Right atrium auricular region (tissue), 2 donors: ENCODE measurements at regions not wholly inside any gene's neighbourhood (a gene's known extent, or its start where the extent isn't known, plus 50 kb on each side); places are given as distances from the start of the nearest gene placed in this dataset.

Source experiments
- DNase-seq: peaks from one replicate; pipeline ENCODE4 v3.0.0-alpha.2; 2019; ENCODE audit warnings: low spot score
- H3K27ac ChIP-seq, 2 donors: fragments of 200-600 bp; sonication (generic); 1 replicate in 1 of 2; 2 replicates in 1 of 2; pipeline ENCODE4 v1.5.1; 2016 to 2019
- H3K27me3 ChIP-seq, 2 donors: fragments of 200-600 bp; sonication (generic); one replicate each; pipeline versions ENCODE4 v1.5.1 to v1.6.0; 2017 to 2019
- H3K36me3 ChIP-seq: fragments of 200-600 bp; sonication (generic); one replicate; pipeline ENCODE4 v1.5.1; 2016
- H3K4me1 ChIP-seq, 2 donors: fragments of 200-600 bp; sonication (generic); one replicate each; pipeline versions ENCODE4 v1.5.1 to v1.6.0; 2017 to 2019
- H3K4me3 ChIP-seq, 2 donors: fragments of 200-600 bp; sonication (generic); 1 replicate in 1 of 2; 2 replicates in 1 of 2; pipeline ENCODE4 v1.5.1; 2017 to 2019; ENCODE audit warnings: mild to moderate bottlenecking in 1 of 2, moderate library complexity in 1 of 2
- H3K9me3 ChIP-seq, 2 donors: fragments of 200-600 bp; sonication (generic); one replicate each; pipeline ENCODE4 v1.5.1; 2019
- CTCF ChIP-seq, 2 donors: fragments of 200-600 bp; sonication (generic); IDR thresholded peaks; one replicate each; pipeline ENCODE4 v1.5.1; 2019; ENCODE audit warnings: antibody characterized with exemption in 2 of 2

DNA sequence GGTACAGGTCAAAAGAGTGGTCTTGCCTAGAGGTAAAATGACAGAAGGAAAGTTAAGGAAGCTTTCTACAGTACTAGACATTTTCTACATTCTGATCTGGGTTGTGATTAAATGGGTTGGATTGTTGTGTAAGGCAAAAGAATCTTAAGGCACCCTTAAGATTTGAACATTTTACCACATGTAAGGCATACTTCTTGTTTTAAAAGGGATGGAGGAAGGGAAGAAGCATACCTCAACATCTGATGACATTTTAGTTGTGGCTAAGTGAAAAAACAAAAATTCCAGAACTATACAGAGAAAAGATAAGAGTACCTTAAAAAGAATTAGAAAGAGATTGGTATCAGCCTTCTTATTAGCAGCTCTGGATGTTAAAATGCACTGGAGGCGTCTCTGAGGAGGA lies 356.0 kb upstream of the CADM1 start:
- no peaks in the 10 kb centered on the region for H3K4me1 ChIP-seq
- H3K36me3 ChIP-seq: no peaks in the 10 kb centered on the region
- TF ChIP-seq CTCF (IDR thresholded peaks at IDR 0.05): no peak
- H3K27ac ChIP-seq: no peak overlapping the region
- no peak overlapping the region for H3K4me3 ChIP-seq
- no peak for DNase-seq
- H3K27me3 ChIP-seq: no peaks in the 10 kb centered on the region
- peaks cover 0 to 38% of the 10 kb centered on the region in 2 donors for H3K9me3 ChIP-seq

DNA sequence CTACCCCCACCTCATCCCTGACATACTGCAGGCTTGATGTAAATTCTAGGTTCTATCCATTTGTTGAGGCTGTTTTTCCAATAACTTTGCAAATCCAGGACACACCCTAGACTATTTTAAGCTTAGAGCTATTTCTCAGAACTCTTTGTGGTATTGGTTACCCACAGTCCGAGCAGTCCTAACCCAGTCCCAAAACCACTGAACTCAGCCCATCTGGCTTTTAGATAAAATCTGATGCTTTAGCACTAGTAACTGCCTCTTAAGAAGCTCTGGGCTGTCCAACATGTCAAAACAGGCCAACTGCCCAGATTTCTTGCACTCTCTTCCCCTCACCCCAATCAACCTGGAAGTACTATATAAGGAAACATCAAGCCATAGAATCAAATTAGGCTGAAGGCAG lies 344.4 kb upstream of the CADM1 start:
- peaks cover 0 to 3% of the 10 kb centered on the region in 2 donors for H3K9me3 ChIP-seq
- DNase-seq: no peak
- H3K4me1 ChIP-seq: no peaks in the 10 kb centered on the region
- no peaks in the 10 kb centered on the region for H3K36me3 ChIP-seq
- no peak for TF ChIP-seq CTCF (IDR thresholded peaks at IDR 0.05)
- H3K27ac ChIP-seq: no peak overlapping the region
- no peak overlapping the region for H3K4me3 ChIP-seq
- no peaks in the 10 kb centered on the region for H3K27me3 ChIP-seq

DNA sequence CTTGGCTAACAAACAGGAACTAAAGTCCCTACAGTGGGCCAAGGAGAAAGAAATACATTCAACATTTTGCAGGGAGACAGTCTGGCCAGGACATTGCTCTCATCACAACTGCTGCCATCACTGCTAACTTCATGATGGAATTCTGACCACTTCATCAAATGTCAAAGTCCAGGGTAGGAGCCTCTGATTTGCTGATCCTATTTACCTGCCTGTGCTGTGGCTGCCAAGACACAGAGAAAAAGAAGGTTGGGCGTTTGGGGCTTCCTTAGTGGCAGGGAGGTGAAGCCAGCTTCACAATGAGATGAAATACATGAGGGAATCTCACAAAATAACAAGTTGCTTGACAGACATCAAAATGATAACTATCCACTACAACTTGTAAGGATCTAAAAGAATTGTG lies 343.9 kb upstream of the CADM1 start:
- TF ChIP-seq CTCF (IDR thresholded peaks at IDR 0.05): no peak
- DNase-seq: no peak
- H3K9me3 ChIP-seq: peaks cover 0 to 3% of the 10 kb centered on the region in 2 donors

GRCh38 chr11:115845872-115846271 lies 341.7 kb upstream of the CADM1 start:
- DNase-seq: no peak
- H3K4me1 ChIP-seq: no peaks in the 10 kb centered on the region
- H3K4me3 ChIP-seq: no peak overlapping the region
- no peak for TF ChIP-seq CTCF (IDR thresholded peaks at IDR 0.05)
- H3K27me3 ChIP-seq: no peaks in the 10 kb centered on the region
- peaks cover 0 to 3% of the 10 kb centered on the region in 2 donors for H3K9me3 ChIP-seq
- no peak overlapping the region for H3K27ac ChIP-seq
- no peaks in the 10 kb centered on the region for H3K36me3 ChIP-seq

More for the DNA sequence above, 343.9 kb upstream of the CADM1 start:
- Histone ChIP-seq H3K27me3 (no peaks in the 10 kb centered on the region), H3K36me3 (no peaks in the 10 kb centered on the region), H3K27ac (no peak overlapping the region), H3K4me1 (no peaks in the 10 kb centered on the region), H3K4me3 (no peak overlapping the region)

- no peak for TF ChIP-seq CTCF (IDR thresholded peaks at IDR 0.05)
- Histone ChIP-seq H3K27me3 (no peaks in the 10 kb centered on the region), H3K4me1 (no peaks in the 10 kb centered on the region), H3K27ac (no peak overlapping the region), H3K36me3 (no peaks in the 10 kb centered on the region), H3K9me3 (no peaks in the 10 kb centered on the region), H3K4me3 (no peak overlapping the region)
- DNase-seq: no peak
Measured at GRCh38 chr11:115843685-115844084, 339.5 kb upstream of the CADM1 start.

GRCh38 chr11:115843111-115843510 lies 338.9 kb upstream of the CADM1 start:
- H3K36me3 ChIP-seq: no peaks in the 10 kb centered on the region
- no peaks in the 10 kb centered on the region for H3K4me1 ChIP-seq
- no peak overlapping the region for H3K27ac ChIP-seq
- no peaks in the 10 kb centered on the region for H3K9me3 ChIP-seq
- no peak overlapping the region for H3K4me3 ChIP-seq
- no peak for TF ChIP-seq CTCF (IDR thresholded peaks at IDR 0.05)
- no peak for DNase-seq
- H3K27me3 ChIP-seq: no peaks in the 10 kb centered on the region
